Epidermal melanocyte (primary cell): ENCODE measurements at regions not wholly inside any gene's neighbourhood (a gene's known extent, or its start where the extent isn't known, plus 50 kb on each side); places are given as distances from the start of the nearest gene placed in this dataset.

Source experiments
- DNase-seq: peaks from one replicate; pipeline ENCODE4 v3.0.0; 2011; ENCODE audit warnings: low spot score; ENCODE audit not compliant: insufficient read length

GRCh38 chr11:32161293-32161692 is 70.4 kb downstream of the RCN1 start:
- no peak for DNase-seq

GRCh38 chr11:32162351-32162750 is 71.5 kb downstream of the RCN1 start:
- DNase-seq, result no peak

DNA sequence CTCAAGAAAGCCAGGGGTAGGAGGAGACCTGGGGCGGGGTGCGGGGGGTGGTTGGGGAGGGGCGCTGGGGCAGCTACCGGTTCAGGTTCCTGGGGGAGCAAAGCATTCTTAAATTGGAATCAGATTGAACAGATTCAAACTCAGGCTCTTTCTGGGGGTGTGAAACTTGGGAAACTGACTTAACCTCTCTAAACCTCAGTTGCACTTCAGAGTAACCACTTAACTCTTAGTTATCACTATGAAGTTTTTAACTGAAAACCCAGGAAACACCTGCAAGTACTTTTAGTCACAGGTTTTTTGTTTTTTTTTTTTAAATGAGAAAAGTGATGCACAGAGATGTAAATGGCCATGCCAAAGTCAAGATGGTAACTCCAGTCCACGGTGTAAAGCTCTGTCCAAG is 72.0 kb downstream of the RCN1 start:
- no peak for DNase-seq

GRCh38 chr11:32163557-32163956 is 72.7 kb downstream of the RCN1 start:
- DNase-seq, result no peak

DNA sequence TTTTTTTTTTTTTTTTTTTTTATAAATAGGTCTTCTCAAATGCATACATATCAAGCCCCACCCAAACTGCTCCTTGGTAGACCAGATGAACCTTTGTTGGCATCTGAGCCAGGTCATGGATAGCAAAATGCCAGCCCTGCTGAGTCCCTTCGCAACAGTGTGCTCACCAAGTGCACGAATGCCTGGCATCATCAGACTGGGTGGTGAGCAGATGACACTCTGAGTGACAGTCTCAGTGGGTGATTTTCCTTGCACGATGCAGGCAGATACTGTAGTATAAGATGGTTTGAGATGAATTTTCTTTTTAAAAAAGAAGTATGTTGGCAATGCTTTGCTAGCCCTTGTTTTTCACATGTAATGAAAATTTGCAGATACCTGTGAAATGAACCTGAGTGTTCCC is 74.0 kb downstream of the RCN1 start:
- DNase-seq, result no peak

GRCh38 chr11:32168924-32169323 is 78.0 kb downstream of the RCN1 start:
- no peak for DNase-seq

GRCh38 chr11:32171445-32171844 is 80.6 kb downstream of the RCN1 start:
- no peak for DNase-seq

DNA sequence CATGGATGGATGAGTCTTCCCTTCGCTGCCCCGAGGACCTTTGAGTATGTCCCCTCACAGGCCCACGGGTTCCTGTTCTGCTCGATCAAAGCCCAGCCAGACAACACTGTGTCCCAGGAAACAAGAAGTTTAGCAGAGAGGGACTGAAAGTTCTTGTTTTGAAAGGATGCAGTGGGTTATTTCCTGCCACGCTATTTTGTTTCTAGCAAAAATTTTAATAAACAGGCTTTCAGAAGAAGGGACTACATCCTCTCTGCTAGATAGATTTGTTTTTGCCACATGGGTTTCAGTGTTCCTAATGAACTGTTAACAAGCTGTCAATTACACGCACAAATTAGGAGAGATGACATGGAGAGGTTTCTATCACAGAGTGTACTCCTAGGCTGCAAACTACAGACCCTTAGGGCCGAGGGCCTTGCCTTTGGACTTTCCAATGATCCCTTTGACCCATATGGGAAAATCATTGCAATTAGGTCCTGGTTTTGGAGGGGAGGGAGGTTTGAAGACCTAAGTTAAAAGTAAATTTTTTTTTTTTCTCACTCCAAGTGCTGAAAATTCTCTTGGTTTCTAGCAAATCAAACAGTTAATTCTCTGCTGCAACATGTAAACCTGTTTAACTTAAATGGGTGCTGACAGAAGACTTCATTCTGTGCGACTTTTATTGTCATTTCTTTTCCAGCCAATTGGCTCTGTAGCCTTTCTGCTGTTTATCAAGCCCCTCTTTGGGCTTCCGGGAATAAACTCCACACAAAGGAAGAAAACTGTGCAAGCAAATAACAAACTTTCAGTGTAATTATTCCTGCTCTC is 81.4 kb downstream of the RCN1 start:
- DNase-seq, result no peak

GRCh38 chr11:32172848-32173834 is 82.3 kb downstream of the RCN1 start:
- peak; percentile 28 for DNase-seq

GRCh38 chr11:32173977-32174376 is 83.1 kb downstream of the RCN1 start:
- DNase-seq, result no peak

DNA sequence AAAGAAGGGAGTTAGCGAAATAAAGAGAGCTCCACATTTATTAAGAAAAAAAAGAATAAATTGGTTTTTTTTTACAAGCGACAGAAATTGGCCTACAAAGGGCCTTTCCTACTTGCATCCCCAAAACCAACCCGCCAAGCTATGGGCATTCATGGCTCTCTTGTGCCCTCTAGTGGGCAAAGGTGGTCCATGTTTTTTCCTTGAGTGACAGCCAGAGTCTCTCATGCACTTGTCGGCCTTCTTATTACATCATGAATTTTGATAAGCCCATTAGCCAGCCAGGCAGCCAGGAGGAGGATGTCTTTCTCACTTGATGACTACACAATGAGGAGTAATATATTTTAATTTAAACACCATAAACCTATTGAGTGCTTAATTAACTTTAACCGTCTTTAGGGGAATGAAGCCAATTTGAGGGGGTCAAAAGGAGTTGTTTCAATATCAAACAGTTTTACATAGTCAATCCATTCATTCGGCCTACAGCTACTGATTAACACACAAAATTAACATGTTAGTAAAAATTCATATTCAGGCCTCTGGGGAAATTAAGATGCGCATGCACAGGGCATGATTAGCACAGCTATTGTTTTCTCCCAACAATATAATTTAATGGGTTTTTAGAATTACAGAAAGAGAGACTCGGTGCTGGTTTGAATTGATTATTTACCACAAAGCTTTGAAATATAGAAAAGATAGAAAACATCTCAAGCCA is 85.5 kb downstream of the RCN1 start:
- peak; percentile 49 for DNase-seq

- DNase-seq, result no peak
Observed at GRCh38 chr11:32178692-32179091, 87.8 kb downstream of the RCN1 start.

GRCh38 chr11:32183512-32183911 is 92.6 kb downstream of the RCN1 start:
- DNase-seq, result no peak

DNA sequence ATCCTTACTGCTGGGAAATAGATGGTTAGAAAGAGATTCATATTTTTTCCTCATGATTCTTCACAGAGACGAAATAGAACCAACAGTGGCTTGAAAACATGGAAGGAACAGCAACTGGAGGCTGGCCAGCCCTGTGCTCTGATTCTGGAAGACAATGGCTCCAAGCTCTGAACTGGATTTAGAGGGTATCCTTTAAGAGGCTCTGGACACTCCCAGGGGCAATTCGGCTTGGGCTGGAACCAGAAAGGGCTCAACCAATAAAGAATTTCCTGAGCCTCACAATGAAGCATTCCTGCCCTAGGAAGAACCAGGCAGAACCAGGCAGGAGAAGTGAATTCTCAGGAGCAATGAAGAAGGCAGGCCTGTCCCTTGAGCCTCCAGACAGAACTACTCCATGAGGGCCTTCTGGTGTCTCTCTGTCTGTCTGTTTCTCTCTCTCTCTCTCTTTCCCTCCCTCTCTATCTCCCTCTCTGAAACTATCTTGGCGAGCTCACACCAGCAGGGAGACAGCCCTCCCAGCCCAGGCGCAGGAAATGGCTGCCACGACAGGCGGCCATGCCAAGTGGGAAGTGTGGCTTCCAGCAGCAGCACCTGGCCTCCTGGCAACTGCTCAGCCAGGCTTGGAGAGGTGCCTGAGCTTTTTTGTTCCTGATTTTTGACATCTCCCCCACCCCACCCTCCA is 93.3 kb downstream of the RCN1 start:
- DNase-seq, result no peak

GRCh38 chr11:32184723-32185376 is 94.0 kb downstream of the RCN1 start:
- no peak for DNase-seq

DNA sequence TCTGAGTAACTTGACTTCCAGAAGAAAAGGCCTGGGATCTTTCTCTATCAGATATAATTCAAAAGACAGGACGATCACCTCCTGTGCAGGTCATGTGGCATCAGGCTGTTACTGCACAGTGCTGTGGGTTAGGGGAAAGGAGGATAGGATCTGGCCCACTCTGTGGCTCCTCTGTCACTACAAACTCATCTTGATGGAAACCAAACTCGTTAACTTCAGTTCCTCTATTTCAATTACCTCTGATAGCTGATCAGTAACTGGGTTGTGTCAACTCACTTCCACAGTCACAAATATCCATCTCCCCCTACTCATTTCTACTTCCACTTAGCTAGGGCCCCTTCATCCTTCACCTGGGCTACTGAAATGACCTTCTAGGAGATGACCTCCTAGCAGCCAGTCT is 95.2 kb downstream of the RCN1 start:
- DNase-seq, result no peak

GRCh38 chr11:32187111-32187510 is 96.2 kb downstream of the RCN1 start:
- DNase-seq, result no peak

DNA sequence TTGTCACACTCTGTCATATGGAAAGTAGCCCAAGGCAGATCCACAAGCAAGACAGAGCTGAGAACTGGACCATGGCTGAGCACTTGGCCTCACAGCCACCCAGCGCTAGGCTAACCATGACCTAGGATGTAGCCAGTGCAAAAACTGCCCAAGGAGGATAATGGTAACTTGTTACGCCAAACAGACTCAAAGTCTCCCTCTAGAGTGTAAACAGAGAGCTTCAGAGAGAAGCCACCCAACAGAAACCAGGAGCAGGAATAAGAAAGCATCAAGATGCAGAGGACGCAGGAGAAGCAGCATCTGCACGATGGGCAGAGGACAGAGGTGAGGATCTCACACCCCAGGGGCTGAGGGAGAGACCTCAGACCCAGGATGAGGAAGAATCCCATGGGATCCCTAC is 97.9 kb downstream of the RCN1 start:
- no peak for DNase-seq

- no peak for DNase-seq
Observed at GRCh38 chr11:32196137-32196536, 105.3 kb downstream of the RCN1 start.

DNA sequence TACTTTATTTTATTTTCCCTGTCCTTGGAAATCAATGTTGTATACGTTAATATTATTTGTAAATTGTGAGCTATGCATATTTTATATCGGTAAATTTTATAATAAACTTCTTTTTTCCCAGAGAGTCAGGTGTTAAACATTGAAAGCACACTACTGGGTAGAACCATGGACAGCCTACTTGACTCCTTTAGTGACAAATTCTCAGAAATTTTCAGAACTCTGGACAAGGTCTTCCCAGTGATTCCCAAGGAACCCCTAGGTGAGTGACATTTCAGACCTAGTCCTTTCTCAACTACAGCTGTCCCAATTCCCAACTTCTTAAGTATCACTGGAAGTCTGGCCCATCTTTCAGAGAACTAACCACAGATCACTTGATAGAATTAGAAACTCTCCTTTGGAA is 107.2 kb downstream of the RCN1 start:
- no peak for DNase-seq
